Ascending aorta (tissue), 2 donors: ENCODE measurements at regions not wholly inside any gene's neighbourhood (a gene's known extent, or its start where the extent isn't known, plus 50 kb on each side); places are given as distances from the start of the nearest gene placed in this dataset.

Source experiments
- DNase-seq, 2 donors: peaks; one replicate each; pipeline ENCODE4 v3.0.0-alpha.2; 2019; ENCODE audit warnings: low spot score in 2 of 2
- H3K27ac ChIP-seq, 2 donors: fragments of 200-600 bp; sonication (generic); one replicate each; pipeline ENCODE4 v1.5.1; 2016 to 2017; ENCODE audit warnings: mild to moderate bottlenecking in 1 of 2
- H3K27me3 ChIP-seq: fragments of 200-600 bp; sonication (generic); one replicate; pipeline ENCODE4 v1.5.1; 2017
- H3K36me3 ChIP-seq, 2 donors: fragments of 200-600 bp; sonication (generic); one replicate each; pipeline ENCODE4 v1.5.1; 2016
- H3K4me1 ChIP-seq, 2 donors: fragments of 200-600 bp; sonication (generic); one replicate each; pipeline ENCODE4 v1.5.1; 2016 to 2017; ENCODE audit warnings: mild to moderate bottlenecking in 1 of 2
- H3K4me3 ChIP-seq, 2 donors: fragments of 200-600 bp; sonication (generic); one replicate each; pipeline ENCODE4 v1.5.1; 2016 to 2017; ENCODE audit warnings: mild to moderate bottlenecking in 1 of 2
- H3K9me3 ChIP-seq, 2 donors: fragments of 200-600 bp; sonication (generic); one replicate each; pipeline ENCODE4 v1.5.1; 2016
- CTCF ChIP-seq, 3 experiments: fragments of 200-600 bp in 2 of 3; fragments of 450-650 bp in 1 of 3; sonication (generic) in 2 of 3; IDR thresholded peaks; one replicate each; pipeline ENCODE4 v1.5.1; 2016 to 2019; ENCODE audit warnings: antibody characterized with exemption in 3 of 3, mild to moderate bottlenecking in 1 of 3, moderate library complexity in 1 of 3
- intact Hi-C: fragments of 100-400 bp; cut with DNase I; formaldehyde crosslinking; loops from one replicate; pipeline ENCODE4 v1.15.1; 2023

GRCh38 chr2:236400594-236401360, 136.6 kb upstream of the ASB18 start:
- Histone ChIP-seq H3K27ac (no peak overlapping the region), H3K4me1 (no peaks in the 10 kb centered on the region), H3K36me3 (no peaks in the 10 kb centered on the region), H3K4me3 (no peak overlapping the region), H3K27me3 (no peaks in the 10 kb centered on the region), H3K9me3 (no peaks in the 10 kb centered on the region)
- no peak for TF ChIP-seq CTCF (IDR thresholded peaks at IDR 0.05)
- DNase-seq: no peak
- intact Hi-C loops: no loop called here

- Histone ChIP-seq H3K4me3 (no peak overlapping the region), H3K4me1 (no peaks in the 10 kb centered on the region), H3K27ac (no peak overlapping the region), H3K9me3 (no peaks in the 10 kb centered on the region), H3K27me3 (no peaks in the 10 kb centered on the region), H3K36me3 (no peaks in the 10 kb centered on the region)
- TF ChIP-seq CTCF (IDR thresholded peaks at IDR 0.05): no peak
- intact Hi-C loops: no loop called here
- no peak for DNase-seq
Observed at GRCh38 chr2:236402033-236402790, 138.0 kb upstream of the ASB18 start.

GRCh38 chr2:236403125-236403524, 138.9 kb upstream of the ASB18 start:
- no peak for TF ChIP-seq CTCF (IDR thresholded peaks at IDR 0.05)
- no peak overlapping the region for H3K27ac ChIP-seq
- no peak overlapping the region for H3K4me3 ChIP-seq
- H3K27me3 ChIP-seq: no peaks in the 10 kb centered on the region
- H3K4me1 ChIP-seq: no peaks in the 10 kb centered on the region
- no peaks in the 10 kb centered on the region for H3K36me3 ChIP-seq
- intact Hi-C loops: no loop called here
- DNase-seq: no peak
- no peaks in the 10 kb centered on the region for H3K9me3 ChIP-seq

GRCh38 chr2:236403811-236404210, 139.6 kb upstream of the ASB18 start:
- intact Hi-C loops: no loop called here
- no peaks in the 10 kb centered on the region for H3K36me3 ChIP-seq

GRCh38 chr2:236404346-236404745, 140.1 kb upstream of the ASB18 start:
- no peak overlapping the region for H3K4me3 ChIP-seq
- H3K27me3 ChIP-seq: no peaks in the 10 kb centered on the region
- no peak overlapping the region for H3K27ac ChIP-seq
- H3K4me1 ChIP-seq: no peaks in the 10 kb centered on the region
- TF ChIP-seq CTCF (IDR thresholded peaks at IDR 0.05): no peak
- no peak for DNase-seq
- no peaks in the 10 kb centered on the region for H3K36me3 ChIP-seq
- intact Hi-C loops: no loop called here
- H3K9me3 ChIP-seq: peaks cover 0 to 4% of the 10 kb centered on the region in 2 donors

More at GRCh38 chr2:236403811-236404210, 139.6 kb upstream of the ASB18 start:
- no peak for DNase-seq
- Histone ChIP-seq H3K27me3 (no peaks in the 10 kb centered on the region), H3K9me3 (peaks cover 0 to 3% of the 10 kb centered on the region in 2 donors), H3K4me3 (no peak overlapping the region), H3K27ac (no peak overlapping the region), H3K4me1 (no peaks in the 10 kb centered on the region)
- no peak for TF ChIP-seq CTCF (IDR thresholded peaks at IDR 0.05)
